GM12891 (cell line): ENCODE measurements at regions not wholly inside any gene's neighbourhood (a gene's known extent, or its start where the extent isn't known, plus 50 kb on each side); places are given as distances from the start of the nearest gene placed in this dataset.
A peak's percentile ranks its signal among the peaks of the same experiment; 100 is the strongest.

Source experiments
- DNase-seq: peaks from one replicate; pipeline ENCODE4 v3.0.0; 2011; ENCODE audit warnings: low spot score; ENCODE audit not compliant: insufficient read length
- FAIRE-seq: peaks from 2 replicates; lab custom pipeline; 2011; peaks lifted over from hg19 to GRCh38; lab: Jason Lieb, UNC
- PAX5 ChIP-seq: IDR thresholded peaks from 2 replicates; pipeline ENCODE4 v1.6.1; 2011; ENCODE audit warnings: low read length, moderate library complexity, mild to moderate bottlenecking; ENCODE audit not compliant: insufficient read depth, severe bottlenecking
- POLR2A ChIP-seq: IDR thresholded peaks from 2 replicates; pipeline ENCODE4 v1.6.1; 2011; ENCODE audit warnings: low read depth, low read length, control low read depth
- POLR2AphosphoS5 ChIP-seq: IDR thresholded peaks from 2 replicates; pipeline ENCODE4 v1.6.1; 2011; ENCODE audit warnings: low read depth, low read length, control low read depth
- POU2F2 ChIP-seq: IDR thresholded peaks from 2 replicates; pipeline ENCODE4 v1.6.1; 2011; ENCODE audit warnings: low read depth, mild to moderate bottlenecking, control low read depth, low read length, moderate library complexity
- SPI1 ChIP-seq: IDR thresholded peaks from 2 replicates; pipeline ENCODE4 v1.6.1; 2011; ENCODE audit warnings: low read depth, low read length, control low read depth
- TAF1 ChIP-seq: IDR thresholded peaks from 2 replicates; pipeline ENCODE4 v1.6.1; 2011; ENCODE audit warnings: low read depth, low read length, control low read depth

GRCh38 chr1:168631671-168632400 lies 55.4 kb downstream of the XCL1 start:
- DNase-seq = no peak
- FAIRE-seq = no peak
- no peak for TF ChIP-seq TAF1
- no peak for TF ChIP-seq SPI1
- no peak for TF ChIP-seq POLR2A
- no peak for TF ChIP-seq POLR2AphosphoS5
- no peak for TF ChIP-seq POU2F2
- TF ChIP-seq PAX5 = no peak

DNA sequence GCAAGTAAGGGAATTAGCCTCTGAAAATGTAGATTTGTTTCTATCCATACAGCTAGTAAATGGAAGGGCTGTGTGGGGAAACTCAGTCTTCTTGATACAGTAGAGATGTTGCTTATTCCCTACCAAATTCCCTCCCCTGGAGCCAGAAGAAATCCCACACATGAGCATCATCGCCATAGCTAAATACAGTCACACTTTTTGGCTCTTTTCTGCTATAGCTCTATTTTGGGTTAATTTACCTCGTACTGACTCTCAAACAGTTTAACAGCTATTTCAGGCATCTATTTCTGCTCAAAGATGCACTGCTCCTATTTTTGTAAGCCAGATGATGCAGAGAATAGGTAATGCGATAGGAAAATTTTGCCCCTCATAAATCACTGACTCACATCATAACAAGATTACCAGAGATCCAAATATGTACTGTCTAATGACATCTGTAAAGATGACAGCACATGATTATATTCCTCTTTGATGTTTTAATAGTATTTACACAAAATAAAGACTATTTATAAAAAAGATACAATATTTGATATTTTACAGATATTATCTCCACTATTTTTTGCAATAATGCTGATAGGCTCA lies 58.6 kb downstream of the XCL1 start:
- FAIRE-seq = no peak
- DNase-seq = no peak
- TF ChIP-seq POLR2A (no peak), POLR2AphosphoS5 (no peak), TAF1 (no peak), POU2F2 (no peak), PAX5 (no peak), SPI1 (no peak)

- no peak for TF ChIP-seq POU2F2
- FAIRE-seq (no peak), DNase-seq (no peak)
Measured at GRCh38 chr1:168636200-168636599, 59.8 kb downstream of the XCL1 start.

GRCh38 chr1:168636642-168637111 lies 60.3 kb downstream of the XCL1 start:
- TF ChIP-seq POLR2AphosphoS5 = no peak
- no peak for TF ChIP-seq POLR2A
- no peak for TF ChIP-seq TAF1
- no peak for TF ChIP-seq PAX5
- TF ChIP-seq POU2F2 = no peak
- no peak for TF ChIP-seq SPI1
- DNase-seq (no peak), FAIRE-seq (no peak)

GRCh38 chr1:168637350-168637991 lies 61.1 kb downstream of the XCL1 start:
- TF ChIP-seq PAX5 (no peak), SPI1 (no peak), TAF1 (no peak), POLR2A (no peak), POLR2AphosphoS5 (no peak), POU2F2 (no peak)
- FAIRE-seq = peak; percentile 94
- DNase-seq = no peak

DNA sequence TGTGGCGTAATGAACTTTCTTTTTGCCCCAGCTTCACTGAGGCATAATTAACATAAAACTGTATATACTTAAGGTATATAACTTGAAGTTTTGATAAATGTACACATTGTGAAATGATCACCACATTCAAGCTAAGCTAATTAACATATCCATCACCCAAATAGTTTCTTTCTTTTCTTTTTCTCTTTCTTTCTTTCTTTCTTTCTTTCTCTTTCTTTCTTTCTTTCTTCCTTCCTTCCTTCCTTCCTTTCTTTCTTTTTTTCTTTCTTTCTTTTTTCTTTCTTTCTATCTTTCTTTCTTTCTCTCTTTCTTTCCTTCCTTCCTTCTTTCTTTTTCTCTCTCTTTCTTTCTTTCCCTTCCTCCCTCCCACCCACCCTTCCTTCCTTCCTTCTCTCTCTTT lies 62.5 kb downstream of the XCL1 start:
- no peak for DNase-seq
- TF ChIP-seq POU2F2 (no peak), PAX5 (no peak), POLR2AphosphoS5 (no peak), POLR2A (no peak), TAF1 (no peak), SPI1 (no peak)
- FAIRE-seq = no peak

GRCh38 chr1:168640182-168640581 lies 63.8 kb downstream of the XCL1 start:
- FAIRE-seq (no peak), DNase-seq (no peak)
- TF ChIP-seq TAF1 (no peak), POLR2AphosphoS5 (no peak)

DNA sequence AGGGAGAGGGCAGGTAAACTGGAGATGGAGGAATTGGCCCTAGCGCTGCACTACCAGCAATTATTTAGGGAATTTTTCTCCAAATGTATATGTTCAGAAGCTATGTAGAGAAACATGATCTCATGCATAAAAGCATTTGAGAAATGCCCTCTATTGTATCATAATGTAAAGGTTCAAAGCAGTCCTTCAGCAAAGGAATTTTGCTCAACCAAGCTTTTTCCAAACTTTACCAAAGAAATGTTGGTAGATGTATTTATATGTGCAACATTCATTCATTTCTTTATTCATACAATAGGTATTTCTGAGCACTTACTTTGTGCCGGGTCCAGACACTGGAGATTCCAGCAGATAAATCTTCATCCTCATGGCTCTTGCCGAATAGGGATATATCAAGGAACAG lies 64.4 kb downstream of the XCL1 start:
- DNase-seq = no peak
- FAIRE-seq = no peak

GRCh38 chr1:168643152-168643551 lies 66.7 kb downstream of the XCL1 start:
- FAIRE-seq (no peak), DNase-seq (no peak)
- no peak for TF ChIP-seq POLR2AphosphoS5
- no peak for TF ChIP-seq TAF1
- TF ChIP-seq POU2F2 = no peak
- TF ChIP-seq POLR2A = no peak
- no peak for TF ChIP-seq SPI1
- TF ChIP-seq PAX5 = no peak

More for the DNA sequence above, 64.4 kb downstream of the XCL1 start:
- TF ChIP-seq POU2F2 = no peak
